Neural progenitor cell (in vitro differentiated cells): ENCODE measurements at regions not wholly inside any gene's neighbourhood (a gene's known extent, or its start where the extent isn't known, plus 50 kb on each side); places are given as distances from the start of the nearest gene placed in this dataset.

ENCODE experiments used
- DNase-seq: peaks from one replicate; pipeline ENCODE4 v3.0.0-alpha.2; 2016; ENCODE audit warnings: low spot score
- H2AFZ ChIP-seq: fragments of 200-600 bp; sonication (generic); replicated peaks from 2 replicates; pipeline ENCODE4 v1.6.1; 2016; ENCODE audit warnings: antibody characterized with exemption
- H3F3A ChIP-seq: fragments of 200-600 bp; sonication (generic); 2 replicates; pipeline ENCODE4 v1.6.1; 2016; ENCODE audit warnings: antibody characterized with exemption, low read depth
- H3K27ac ChIP-seq: fragments of 200-600 bp; sonication (generic); 2 replicates; pipeline ENCODE4 v1.5.1; 2016; ENCODE audit warnings: mild to moderate bottlenecking
- H3K27me3 ChIP-seq: fragments of 200-600 bp; sonication (generic); 2 replicates; pipeline ENCODE4 v1.6.1; 2016; ENCODE audit warnings: mild to moderate bottlenecking, moderate library complexity
- H3K36me3 ChIP-seq: fragments of 200-600 bp; sonication (generic); 2 replicates; pipeline ENCODE4 v1.5.1; 2016
- H3K4me1 ChIP-seq: fragments of 200-600 bp; sonication (generic); 2 replicates; pipeline ENCODE4 v1.6.1; 2016; ENCODE audit warnings: mixed run types
- H3K4me2 ChIP-seq: fragments of 200-600 bp; sonication (generic); 2 replicates; pipeline ENCODE4 v1.6.1; 2016
- H3K4me3 ChIP-seq: fragments of 200-600 bp; sonication (generic); 2 replicates; pipeline ENCODE4 v1.5.1; 2016
- H3K79me2 ChIP-seq: fragments of 200-600 bp; sonication (generic); 2 replicates; pipeline ENCODE4 v1.6.1; 2016; ENCODE audit warnings: low read depth
- H3K9ac ChIP-seq: fragments of 200-600 bp; sonication (generic); 2 replicates; pipeline ENCODE4 v1.6.1; 2016
- H3K9me3 ChIP-seq: fragments of 200-600 bp; sonication (generic); 2 replicates; pipeline ENCODE4 v1.5.1; 2016; ENCODE audit warnings: low read depth
- H4K20me1 ChIP-seq: fragments of 200-600 bp; sonication (generic); 2 replicates; pipeline ENCODE4 v1.6.1; 2016; ENCODE audit warnings: low read depth
- H3K27ac Mint-ChIP-seq: 3 replicates; pipeline ENCODE4 v1.8.0; 2021; ENCODE audit warnings: mixed read lengths
- H3K27me3 Mint-ChIP-seq: 2 replicates; pipeline ENCODE4 v1.8.0; 2022; ENCODE audit warnings: low read depth, mild to moderate bottlenecking, inconsistent platforms, moderate library complexity, mixed read lengths; ENCODE audit not compliant: insufficient read depth
- H3K36me3 Mint-ChIP-seq: 3 replicates; pipeline ENCODE4 v1.8.0; 2021; ENCODE audit warnings: mixed read lengths
- H3K4me1 Mint-ChIP-seq: 3 replicates; pipeline ENCODE4 v1.8.0; 2021; ENCODE audit warnings: mixed read lengths
- H3K4me3 Mint-ChIP-seq: 3 replicates; pipeline ENCODE4 v1.8.0; 2021; ENCODE audit warnings: mild to moderate bottlenecking, moderate library complexity, mixed read lengths
- H3K9me3 Mint-ChIP-seq: 3 replicates; pipeline ENCODE4 v1.8.0; 2020; ENCODE audit warnings: mixed read lengths
- CTCF ChIP-seq: fragments of 200-600 bp; sonication (generic); IDR thresholded peaks from 2 replicates; pipeline ENCODE4 v1.5.1; 2017; ENCODE audit warnings: antibody characterized with exemption, mild to moderate bottlenecking
- EZH2 ChIP-seq: fragments of 200-600 bp; sonication (generic); IDR thresholded peaks from 2 replicates; pipeline ENCODE4 v1.6.1; 2017; ENCODE audit warnings: antibody characterized with exemption, mild to moderate bottlenecking, moderate library complexity
- EZH2phosphoT487 ChIP-seq: fragments of 200-600 bp; sonication (generic); IDR thresholded peaks from 2 replicates; pipeline ENCODE4 v1.6.1; 2017; ENCODE audit warnings: antibody characterized with exemption

- Mint-ChIP-seq H3K4me1 (peaks cover 20% of the 10 kb centered on the region), H3K9me3 (no peaks in the 10 kb centered on the region), H3K36me3 (peaks cover 2% of the 10 kb centered on the region), H3K27me3 (peaks cover 3% of the 10 kb centered on the region), H3K27ac (no peak overlapping the region), H3K4me3 (peak overlapping the region; percentile 37)
- H3K9ac ChIP-seq: no peak overlapping the region
- H3K4me2 ChIP-seq: no peak overlapping the region
- DNase-seq: peak; percentile 88
- H3K27me3 ChIP-seq: no peaks in the 10 kb centered on the region
- no peak overlapping the region for H3K4me3 ChIP-seq
- peaks cover 9% of the 10 kb centered on the region for H3F3A ChIP-seq
- H2AFZ ChIP-seq: no peak overlapping the region
- H3K36me3 ChIP-seq: no peaks in the 10 kb centered on the region
- H3K27ac ChIP-seq: no peak overlapping the region
- peaks cover 77% of the 10 kb centered on the region for H3K79me2 ChIP-seq
- H3K9me3 ChIP-seq: no peaks in the 10 kb centered on the region
- no peaks in the 10 kb centered on the region for H4K20me1 ChIP-seq
- peaks cover 7% of the 10 kb centered on the region for H3K4me1 ChIP-seq
- TF ChIP-seq EZH2phosphoT487: no peak
- no peak for TF ChIP-seq EZH2
- peak; percentile 91 for TF ChIP-seq CTCF
Measured at GRCh38 chr10:21078410-21079329, 181.6 kb upstream of the NEBL start.

DNA sequence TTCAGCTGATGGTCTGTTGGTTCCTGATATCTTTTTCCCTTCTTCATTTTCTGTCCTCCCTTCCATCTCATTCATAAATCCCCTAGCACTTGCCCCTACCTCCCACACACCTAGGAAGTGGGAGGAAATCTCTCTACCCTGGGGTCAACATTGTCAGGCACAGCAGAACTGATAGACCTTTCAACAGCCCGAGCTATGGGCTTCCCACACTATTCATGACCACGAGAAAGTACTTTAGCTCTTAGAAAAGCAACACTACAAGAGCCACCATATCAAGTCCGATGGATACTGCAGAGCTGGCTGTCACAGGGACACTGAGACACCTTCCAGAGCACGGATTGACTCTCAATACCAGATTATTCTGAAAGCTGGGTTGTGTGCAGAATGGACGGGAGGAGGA lies 180.6 kb upstream of the NEBL start:
- peaks cover 15% of the 10 kb centered on the region for H3K4me1 Mint-ChIP-seq
- no peak for DNase-seq
- H3K79me2 ChIP-seq: peaks cover 67% of the 10 kb centered on the region
- no peak overlapping the region for H3K27ac ChIP-seq
- H2AFZ ChIP-seq: no peak overlapping the region
- no peaks in the 10 kb centered on the region for H3K9me3 Mint-ChIP-seq
- H3K4me2 ChIP-seq: no peak overlapping the region
- no peaks in the 10 kb centered on the region for H3K27me3 ChIP-seq
- H3K36me3 Mint-ChIP-seq: peaks cover 2% of the 10 kb centered on the region
- H3K27me3 Mint-ChIP-seq: peaks cover 3% of the 10 kb centered on the region
- H3K4me3 Mint-ChIP-seq: no peak overlapping the region
- peaks cover 9% of the 10 kb centered on the region for H3F3A ChIP-seq
- H3K9me3 ChIP-seq: no peaks in the 10 kb centered on the region
- H3K4me3 ChIP-seq: no peak overlapping the region
- peaks cover 7% of the 10 kb centered on the region for H3K4me1 ChIP-seq
- no peak overlapping the region for H3K9ac ChIP-seq
- H4K20me1 ChIP-seq: no peaks in the 10 kb centered on the region
- H3K36me3 ChIP-seq: no peaks in the 10 kb centered on the region
- TF ChIP-seq CTCF (no peak), EZH2phosphoT487 (no peak), EZH2 (no peak)
- H3K27ac Mint-ChIP-seq: no peak overlapping the region

GRCh38 chr10:21076381-21076780 lies 179.3 kb upstream of the NEBL start:
- Histone ChIP-seq H3K9me3 (no peaks in the 10 kb centered on the region), H3K79me2 (peaks cover 58% of the 10 kb centered on the region), H3K4me1 (peaks cover 7% of the 10 kb centered on the region), H3F3A (peaks cover 9% of the 10 kb centered on the region), H4K20me1 (no peaks in the 10 kb centered on the region), H3K4me3 (no peak overlapping the region), H3K36me3 (no peaks in the 10 kb centered on the region), H3K4me2 (no peak overlapping the region), H2AFZ (no peak overlapping the region), H3K27ac (no peak overlapping the region), H3K27me3 (no peaks in the 10 kb centered on the region), H3K9ac (no peak overlapping the region)
- H3K4me3 Mint-ChIP-seq: no peak overlapping the region
- no peaks in the 10 kb centered on the region for H3K9me3 Mint-ChIP-seq
- H3K4me1 Mint-ChIP-seq: peaks cover 20% of the 10 kb centered on the region
- no peak for DNase-seq
- peaks cover 3% of the 10 kb centered on the region for H3K36me3 Mint-ChIP-seq
- peaks cover 3% of the 10 kb centered on the region for H3K27me3 Mint-ChIP-seq
- H3K27ac Mint-ChIP-seq: no peak overlapping the region
- no peak for TF ChIP-seq EZH2

DNA sequence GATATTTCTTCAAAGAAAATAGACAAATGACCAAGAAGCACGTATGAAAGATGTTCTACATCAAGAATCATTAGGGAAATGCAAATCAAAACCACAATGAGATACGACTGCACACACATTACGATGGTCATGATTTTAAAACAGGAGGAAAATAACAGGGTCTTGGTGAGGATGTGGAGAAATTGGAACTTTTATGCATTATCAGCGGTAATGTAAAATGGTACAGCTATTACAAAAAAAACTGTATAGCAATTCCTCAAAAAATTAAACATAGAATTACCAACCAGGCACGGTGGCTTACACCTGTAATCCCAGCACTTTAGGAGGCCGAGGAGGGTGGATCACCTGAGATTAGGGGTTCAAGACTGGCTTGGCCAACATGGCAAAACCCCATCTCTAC lies 178.8 kb upstream of the NEBL start:
- Mint-ChIP-seq H3K27ac (no peak overlapping the region), H3K4me1 (peaks cover 21% of the 10 kb centered on the region), H3K9me3 (no peaks in the 10 kb centered on the region), H3K27me3 (peaks cover 2% of the 10 kb centered on the region), H3K36me3 (peaks cover 3% of the 10 kb centered on the region), H3K4me3 (no peak overlapping the region)
- Histone ChIP-seq H3K27ac (no peak overlapping the region), H3F3A (peaks cover 9% of the 10 kb centered on the region), H3K9me3 (no peaks in the 10 kb centered on the region), H3K79me2 (peaks cover 58% of the 10 kb centered on the region), H3K4me2 (no peak overlapping the region), H3K27me3 (no peaks in the 10 kb centered on the region), H3K9ac (no peak overlapping the region), H3K4me3 (no peak overlapping the region), H4K20me1 (no peaks in the 10 kb centered on the region), H3K4me1 (peaks cover 7% of the 10 kb centered on the region), H3K36me3 (no peaks in the 10 kb centered on the region), H2AFZ (no peak overlapping the region)
- no peak for TF ChIP-seq CTCF
- TF ChIP-seq EZH2phosphoT487: no peak
- no peak for TF ChIP-seq EZH2
- DNase-seq: no peak
